Activated CD4-positive, alpha-beta memory T cell treated with anti-CD3 and anti-CD28 coated beads, Interleukin-2, amount 10 ng/mL, durations not matched to agents 7 days and 5 days (primary cell): ENCODE measurements at regions not wholly inside any gene's neighbourhood (a gene's known extent, or its start where the extent isn't known, plus 50 kb on each side); places are given as distances from the start of the nearest gene placed in this dataset.

Source experiments
- CTCF ChIA-PET: fragments of 350-600 bp; sonication (Branson Sonifier 250); formaldehyde crosslinking; loops from one replicate; lab custom pipeline; 2021; ENCODE audit warnings: antibody characterized with exemption, inconsistent platforms; lab: Charles Lee
- POLR2A ChIA-PET: fragments of 350-600 bp; sonication (Branson Sonifier 250); formaldehyde crosslinking; loops from one replicate; lab custom pipeline; 2021; ENCODE audit warnings: antibody characterized with exemption; lab: Charles Lee
- DNase-seq: peaks from one replicate; pipeline ENCODE4 v3.0.0-alpha.2; 2020
- H3K27ac Mint-ChIP-seq: one replicate; pipeline ENCODE4 v1.8.0; 2021; ENCODE audit warnings: mild to moderate bottlenecking, mixed read lengths
- H3K27me3 Mint-ChIP-seq: one replicate; pipeline ENCODE4 v1.8.0; 2021; ENCODE audit warnings: mixed read lengths
- H3K36me3 Mint-ChIP-seq: one replicate; pipeline ENCODE4 v1.8.0; 2021; ENCODE audit warnings: low read depth, mixed read lengths
- H3K4me1 Mint-ChIP-seq: one replicate; pipeline ENCODE4 v1.8.0; 2021; ENCODE audit warnings: mixed read lengths
- H3K4me3 Mint-ChIP-seq: one replicate; pipeline ENCODE4 v1.8.0; 2021; ENCODE audit warnings: mild to moderate bottlenecking, mixed read lengths
- H3K9me3 Mint-ChIP-seq: one replicate; pipeline ENCODE4 v1.8.0; 2021; ENCODE audit warnings: mixed read lengths

GRCh38 chr17:65456368-65457151 lies 104.9 kb downstream of the AXIN2 start:
- CTCF ChIA-PET = no interaction called here
- Mint-ChIP-seq H3K9me3 (no peaks in the 10 kb centered on the region), H3K4me1 (no peaks in the 10 kb centered on the region), H3K27ac (no peak overlapping the region), H3K36me3 (no peaks in the 10 kb centered on the region), H3K4me3 (no peak overlapping the region), H3K27me3 (peaks cover 6% of the 10 kb centered on the region)
- no peak for DNase-seq
- POLR2A ChIA-PET = no interaction called here

GRCh38 chr17:65455972-65456343 lies 105.5 kb downstream of the AXIN2 start:
- H3K36me3 Mint-ChIP-seq = no peaks in the 10 kb centered on the region
- no peaks in the 10 kb centered on the region for H3K4me1 Mint-ChIP-seq
- ChIA-PET CTCF (no interaction called here), POLR2A (no interaction called here)
- no peak overlapping the region for H3K4me3 Mint-ChIP-seq
- no peak for DNase-seq
- H3K9me3 Mint-ChIP-seq = no peaks in the 10 kb centered on the region
- no peak overlapping the region for H3K27ac Mint-ChIP-seq
- peaks cover 5% of the 10 kb centered on the region for H3K27me3 Mint-ChIP-seq

GRCh38 chr17:65455154-65455971 lies 106.1 kb downstream of the AXIN2 start:
- ChIA-PET POLR2A (no interaction called here), CTCF (no interaction called here)
- H3K9me3 Mint-ChIP-seq = no peaks in the 10 kb centered on the region
- no peaks in the 10 kb centered on the region for H3K4me1 Mint-ChIP-seq
- H3K36me3 Mint-ChIP-seq = no peaks in the 10 kb centered on the region
- no peak overlapping the region for H3K27ac Mint-ChIP-seq
- H3K27me3 Mint-ChIP-seq = peaks cover 3% of the 10 kb centered on the region
- DNase-seq = no peak
- H3K4me3 Mint-ChIP-seq = no peak overlapping the region

GRCh38 chr17:65453204-65453931 lies 108.1 kb downstream of the AXIN2 start:
- ChIA-PET POLR2A (no interaction called here), CTCF (no interaction called here)
- Mint-ChIP-seq H3K4me1 (no peaks in the 10 kb centered on the region), H3K9me3 (no peaks in the 10 kb centered on the region), H3K27ac (no peak overlapping the region), H3K4me3 (no peak overlapping the region), H3K27me3 (peaks cover 2% of the 10 kb centered on the region), H3K36me3 (no peaks in the 10 kb centered on the region)
- no peak for DNase-seq

- Mint-ChIP-seq H3K36me3 (no peaks in the 10 kb centered on the region), H3K27ac (no peak overlapping the region), H3K4me3 (no peak overlapping the region), H3K9me3 (no peaks in the 10 kb centered on the region), H3K4me1 (no peaks in the 10 kb centered on the region), H3K27me3 (peaks cover 12% of the 10 kb centered on the region)
- DNase-seq = no peak
- ChIA-PET CTCF (no interaction called here), POLR2A (no interaction called here)
Observed at GRCh38 chr17:65449495-65449894, 112.0 kb downstream of the AXIN2 start.

- Mint-ChIP-seq H3K9me3 (no peaks in the 10 kb centered on the region), H3K36me3 (no peaks in the 10 kb centered on the region), H3K4me3 (no peak overlapping the region), H3K4me1 (no peaks in the 10 kb centered on the region), H3K27ac (no peak overlapping the region), H3K27me3 (peaks cover 12% of the 10 kb centered on the region)
- DNase-seq = no peak
- CTCF ChIA-PET = no interaction called here
- POLR2A ChIA-PET = no interaction called here
Observed at GRCh38 chr17:65447823-65448222, 113.6 kb downstream of the AXIN2 start.

- Mint-ChIP-seq H3K27me3 (peaks cover 12% of the 10 kb centered on the region), H3K27ac (no peak overlapping the region), H3K36me3 (no peaks in the 10 kb centered on the region), H3K4me3 (no peak overlapping the region), H3K4me1 (no peaks in the 10 kb centered on the region), H3K9me3 (no peaks in the 10 kb centered on the region)
- POLR2A ChIA-PET = no interaction called here
- DNase-seq = no peak
- CTCF ChIA-PET = no interaction called here
Observed at GRCh38 chr17:65446838-65447526, 114.5 kb downstream of the AXIN2 start.

GRCh38 chr17:65446043-65446442 lies 115.4 kb downstream of the AXIN2 start:
- H3K27ac Mint-ChIP-seq = no peak overlapping the region
- ChIA-PET CTCF (no interaction called here), POLR2A (no interaction called here)

GRCh38 chr17:65444049-65444448 lies 117.4 kb downstream of the AXIN2 start:
- ChIA-PET POLR2A (no interaction called here), CTCF (no interaction called here)
- no peaks in the 10 kb centered on the region for H3K4me1 Mint-ChIP-seq
- no peaks in the 10 kb centered on the region for H3K36me3 Mint-ChIP-seq
- H3K9me3 Mint-ChIP-seq = no peaks in the 10 kb centered on the region
- H3K4me3 Mint-ChIP-seq = no peak overlapping the region
- H3K27me3 Mint-ChIP-seq = peaks cover 15% of the 10 kb centered on the region
- DNase-seq = no peak
- H3K27ac Mint-ChIP-seq = no peak overlapping the region

More at GRCh38 chr17:65446043-65446442, 115.4 kb downstream of the AXIN2 start:
- no peaks in the 10 kb centered on the region for H3K9me3 Mint-ChIP-seq
- no peak overlapping the region for H3K4me3 Mint-ChIP-seq
- DNase-seq = no peak
- no peaks in the 10 kb centered on the region for H3K4me1 Mint-ChIP-seq
- H3K36me3 Mint-ChIP-seq = no peaks in the 10 kb centered on the region
- H3K27me3 Mint-ChIP-seq = peaks cover 12% of the 10 kb centered on the region

GRCh38 chr17:65442691-65443090 lies 118.8 kb downstream of the AXIN2 start:
- ChIA-PET POLR2A (no interaction called here), CTCF (no interaction called here)
- no peak for DNase-seq
- H3K4me1 Mint-ChIP-seq = no peaks in the 10 kb centered on the region
- no peaks in the 10 kb centered on the region for H3K36me3 Mint-ChIP-seq
- H3K27me3 Mint-ChIP-seq = peaks cover 20% of the 10 kb centered on the region
- H3K9me3 Mint-ChIP-seq = no peaks in the 10 kb centered on the region
- H3K4me3 Mint-ChIP-seq = no peak overlapping the region
- H3K27ac Mint-ChIP-seq = no peak overlapping the region

GRCh38 chr17:65442250-65442649 lies 119.2 kb downstream of the AXIN2 start:
- Mint-ChIP-seq H3K27me3 (peaks cover 17% of the 10 kb centered on the region), H3K9me3 (no peaks in the 10 kb centered on the region), H3K36me3 (no peaks in the 10 kb centered on the region), H3K4me1 (no peaks in the 10 kb centered on the region), H3K27ac (no peak overlapping the region), H3K4me3 (no peak overlapping the region)
- ChIA-PET CTCF (no interaction called here), POLR2A (no interaction called here)
- no peak for DNase-seq

GRCh38 chr17:65441053-65441605 lies 120.3 kb downstream of the AXIN2 start:
- Mint-ChIP-seq H3K27ac (no peak overlapping the region), H3K36me3 (no peaks in the 10 kb centered on the region), H3K4me3 (no peak overlapping the region), H3K9me3 (no peaks in the 10 kb centered on the region), H3K4me1 (no peaks in the 10 kb centered on the region), H3K27me3 (peaks cover 15% of the 10 kb centered on the region)
- CTCF ChIA-PET = no interaction called here
- POLR2A ChIA-PET = no interaction called here
- no peak for DNase-seq
